Small intestine (tissue), 7 donors: ENCODE measurements at regions not wholly inside any gene's neighbourhood (a gene's known extent, or its start where the extent isn't known, plus 50 kb on each side); places are given as distances from the start of the nearest gene placed in this dataset.

ENCODE experiments used
- DNase-seq, 2 donors: peaks; one replicate each; pipeline versions ENCODE4 v3.0.0 to v3.0.0-alpha.2; 2013
- FAIRE-seq: peaks from 2 replicates; lab custom pipeline; 2012; peaks lifted over from hg19 to GRCh38; lab: Jason Lieb, UNC
- H3K27ac ChIP-seq, 3 donors: one replicate each; pipeline ENCODE4 v1.5.1; 2013; ENCODE audit warnings: low read length in 2 of 3, mild to moderate bottlenecking in 2 of 3, control low read depth in 1 of 3, inconsistent platforms in 1 of 3, low read depth in 1 of 3, moderate library complexity in 1 of 3
- H3K27me3 ChIP-seq, 3 donors: one replicate each; pipeline ENCODE4 v1.6.1; 2013; ENCODE audit warnings: low read length in 3 of 3, inconsistent platforms in 1 of 3; ENCODE audit not compliant: control insufficient read depth in 3 of 3, insufficient read depth in 3 of 3
- H3K36me3 ChIP-seq, 3 donors: one replicate each; pipeline ENCODE4 v1.6.1; 2013; ENCODE audit warnings: low read length in 3 of 3, inconsistent platforms in 1 of 3, low read depth in 1 of 3, mild to moderate bottlenecking in 1 of 3, moderate library complexity in 1 of 3; ENCODE audit not compliant: control insufficient read depth in 3 of 3, insufficient read depth in 2 of 3
- H3K4me1 ChIP-seq, 3 donors: one replicate each; pipeline ENCODE4 v1.6.1; 2013; ENCODE audit warnings: low read length in 2 of 3, inconsistent platforms in 1 of 3, low read depth in 1 of 3, mild to moderate bottlenecking in 1 of 3, moderate library complexity in 1 of 3; ENCODE audit not compliant: control insufficient read depth in 3 of 3, insufficient read depth in 2 of 3
- H3K4me3 ChIP-seq, 3 donors: one replicate each; pipeline ENCODE4 v1.5.1; 2013; ENCODE audit warnings: low read length in 3 of 3, control low read depth in 1 of 3, inconsistent platforms in 1 of 3, low read depth in 1 of 3, mild to moderate bottlenecking in 1 of 3, moderate library complexity in 1 of 3
- H3K9me3 ChIP-seq, 2 donors: one replicate each; pipeline ENCODE4 v1.6.1; 2013; ENCODE audit warnings: low read depth in 1 of 2, low read length in 1 of 2; ENCODE audit not compliant: control insufficient read depth in 2 of 2, insufficient read depth in 1 of 2
- WGBS, 3 donors: extraction: QIAGEN DNeasy Blood & Tissue Kit; methylation state at CpG; one replicate each; pipeline ENCODE4 v1.1.7; 2013; 5-methylcytosine and 5-hydroxymethylcytosine counted together
- donor health status: healthy with polysubstance abuse.
- donor health status: control.
- donor health status: control.
- donor health status: Bipolar disorder and iron deficiency.
- donor health status: healthy.

- Histone ChIP-seq H3K27ac (no peak overlapping the region), H3K27me3 (no peaks in the 10 kb centered on the region), H3K36me3 (no peaks in the 10 kb centered on the region), H3K9me3 (peaks cover 1 to 9% of the 10 kb centered on the region in 2 donors), H3K4me1 (no peaks in the 10 kb centered on the region), H3K4me3 (no peak overlapping the region)
- 69 to 77% (median 71%) methylated on average over 1 of the region's 1 CpG for WGBS, 3 donors
- no peak for FAIRE-seq
- DNase-seq: no peak
These were observed 726.0 kb upstream of the GJE1 start for GRCh38 chr6:141406761-141407160.

- WGBS, 3 donors: 21 to 62% (median 41%) methylated on average over 2 of the region's 2 CpGs
- Histone ChIP-seq H3K4me3 (no peak overlapping the region), H3K4me1 (no peaks in the 10 kb centered on the region), H3K9me3 (peaks cover 0 to 7% of the 10 kb centered on the region in 2 donors), H3K36me3 (no peaks in the 10 kb centered on the region), H3K27me3 (no peaks in the 10 kb centered on the region), H3K27ac (no peak overlapping the region)
- no peak for FAIRE-seq
- peak in 1 of 2 donors; percentile 35 for DNase-seq
These were observed 728.9 kb upstream of the GJE1 start for GRCh38 chr6:141403827-141404226.

- 83 to 90% (median 84%) methylated on average over 3 of the region's 3 CpGs for WGBS, 3 donors
- no peak overlapping the region for H3K27ac ChIP-seq
- no peak for DNase-seq
- no peaks in the 10 kb centered on the region for H3K27me3 ChIP-seq
- FAIRE-seq: no peak
- no peak overlapping the region for H3K4me3 ChIP-seq
- no peaks in the 10 kb centered on the region for H3K36me3 ChIP-seq
- no peaks in the 10 kb centered on the region for H3K4me1 ChIP-seq
- H3K9me3 ChIP-seq: peaks cover 0 to 2% of the 10 kb centered on the region in 2 donors
These were observed 729.6 kb upstream of the GJE1 start for GRCh38 chr6:141403103-141403502.

- DNase-seq: no peak
- H3K27me3 ChIP-seq: no peaks in the 10 kb centered on the region
- H3K36me3 ChIP-seq: no peaks in the 10 kb centered on the region
- H3K4me1 ChIP-seq: no peaks in the 10 kb centered on the region
- no peak for FAIRE-seq
- 62 to 86% (median 72%) methylated on average over 2 of the region's 2 CpGs for WGBS, 3 donors
- no peaks in the 10 kb centered on the region for H3K9me3 ChIP-seq
- no peak overlapping the region for H3K27ac ChIP-seq
- H3K4me3 ChIP-seq: no peak overlapping the region
These were observed 730.2 kb upstream of the GJE1 start for GRCh38 chr6:141402489-141402888.

GRCh38 chr6:141401851-141402250 is 730.9 kb upstream of the GJE1 start:
- WGBS, 3 donors: 85 to 97% (median 93%) methylated on average over 3 of the region's 3 CpGs
- no peak overlapping the region for H3K4me3 ChIP-seq
- no peak overlapping the region for H3K27ac ChIP-seq
- no peaks in the 10 kb centered on the region for H3K27me3 ChIP-seq
- no peaks in the 10 kb centered on the region for H3K9me3 ChIP-seq
- no peaks in the 10 kb centered on the region for H3K36me3 ChIP-seq
- FAIRE-seq: no peak
- DNase-seq: no peak
- H3K4me1 ChIP-seq: no peaks in the 10 kb centered on the region

GRCh38 chr6:141401168-141401567 is 731.6 kb upstream of the GJE1 start:
- no peak overlapping the region for H3K27ac ChIP-seq
- H3K4me3 ChIP-seq: no peak overlapping the region
- DNase-seq (no peak), FAIRE-seq (no peak)
- 56 to 65% (median 61%) methylated on average over 4 of the region's 4 CpGs for WGBS, 3 donors
- no peaks in the 10 kb centered on the region for H3K9me3 ChIP-seq
- no peaks in the 10 kb centered on the region for H3K4me1 ChIP-seq
- no peaks in the 10 kb centered on the region for H3K27me3 ChIP-seq
- no peaks in the 10 kb centered on the region for H3K36me3 ChIP-seq

- H3K4me3 ChIP-seq: no peak overlapping the region
These were observed 733.8 kb upstream of the GJE1 start for GRCh38 chr6:141398949-141399348.

GRCh38 chr6:141395443-141396008 is 737.2 kb upstream of the GJE1 start:
- Histone ChIP-seq H3K36me3 (no peaks in the 10 kb centered on the region), H3K4me3 (no peak overlapping the region), H3K27me3 (no peaks in the 10 kb centered on the region), H3K9me3 (no peaks in the 10 kb centered on the region), H3K4me1 (no peaks in the 10 kb centered on the region), H3K27ac (no peak overlapping the region)
- no peak for FAIRE-seq
- DNase-seq: no peak
- WGBS, 3 donors: 94 to 96% (median 96%) methylated on average over 9 of the region's 9 CpGs

More at GRCh38 chr6:141398949-141399348, 733.8 kb upstream of the GJE1 start:
- Histone ChIP-seq H3K36me3 (no peaks in the 10 kb centered on the region), H3K9me3 (no peaks in the 10 kb centered on the region), H3K27me3 (no peaks in the 10 kb centered on the region), H3K4me1 (no peaks in the 10 kb centered on the region), H3K27ac (no peak overlapping the region)
- DNase-seq (peak in 1 of 2 donors; percentile 12), FAIRE-seq (no peak)
- 35 to 69% (median 52%) methylated on average over 3 of the region's 3 CpGs for whole genome bisulfite sequencing, 3 donors

- Histone ChIP-seq H3K27me3 (no peaks in the 10 kb centered on the region), H3K4me1 (no peaks in the 10 kb centered on the region), H3K27ac (no peak overlapping the region), H3K4me3 (no peak overlapping the region), H3K9me3 (no peaks in the 10 kb centered on the region), H3K36me3 (no peaks in the 10 kb centered on the region)
- no peak for DNase-seq
- no peak for FAIRE-seq
- WGBS, 3 donors: 93 to 96% (median 93%) methylated on average over 11 to 13 of the region's 13 CpGs
These were observed 738.1 kb upstream of the GJE1 start for GRCh38 chr6:141394565-141395051.
